ENCODE measurements at regions not wholly inside any gene's neighbourhood (a gene's known extent, or its start where the extent isn't known, plus 50 kb on each side); places are given as distances from the start of the nearest gene placed in this dataset.

- DNase-seq = no peak
These were observed 179.0 kb downstream of the ADGRA3 start for GRCh38 chr4:22336822-22337221.

- no peak for DNase-seq
These were observed 181.7 kb downstream of the ADGRA3 start for GRCh38 chr4:22334155-22334554.

DNA sequence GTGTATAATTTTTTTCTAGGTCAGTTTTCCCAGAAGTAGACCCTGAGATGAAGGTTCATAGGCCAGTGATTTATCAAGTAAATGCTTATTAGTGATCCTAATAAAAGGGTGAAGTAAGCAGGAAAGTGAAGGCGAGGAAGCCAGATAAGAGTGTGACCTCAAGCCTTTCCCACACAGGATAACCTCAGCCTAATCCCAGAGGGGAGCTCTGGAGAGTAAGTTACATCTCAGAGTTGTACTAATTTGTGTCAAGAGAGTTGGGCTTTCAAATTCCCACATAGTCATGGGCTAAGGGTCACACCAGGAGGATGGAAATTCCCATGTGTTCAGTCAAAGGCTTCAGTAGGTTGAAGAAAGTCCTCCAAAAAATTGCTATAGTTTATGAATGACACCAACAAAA, 191.4 kb downstream of the ADGRA3 start:
- DNase-seq = no peak

DNA sequence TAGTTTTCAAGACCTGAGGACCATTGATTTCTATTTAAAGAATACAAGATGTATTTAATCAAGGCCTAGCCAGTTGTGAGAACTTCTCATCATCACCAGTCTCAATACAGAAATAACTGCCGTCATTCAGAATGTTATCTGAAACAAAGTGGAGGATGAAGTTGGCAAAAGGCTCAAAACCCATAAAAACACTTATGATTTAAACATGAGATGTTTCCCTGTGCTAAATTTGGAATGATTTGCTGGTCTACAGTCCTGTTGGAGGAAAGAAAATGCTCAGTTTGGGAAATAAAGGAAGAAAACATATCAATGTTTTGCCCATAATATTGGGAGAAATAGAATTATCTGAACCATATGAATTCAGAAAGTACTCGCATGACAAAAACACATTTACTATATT, 192.2 kb downstream of the ADGRA3 start:
- DNase-seq = no peak

- DNase-seq = no peak
These were observed 192.9 kb downstream of the ADGRA3 start for GRCh38 chr4:22322996-22323395.

- no peak for DNase-seq
These were observed 200.2 kb downstream of the ADGRA3 start for GRCh38 chr4:22315628-22316027.

- no peak for DNase-seq
These were observed 201.9 kb downstream of the ADGRA3 start for GRCh38 chr4:22313976-22314375.

DNA sequence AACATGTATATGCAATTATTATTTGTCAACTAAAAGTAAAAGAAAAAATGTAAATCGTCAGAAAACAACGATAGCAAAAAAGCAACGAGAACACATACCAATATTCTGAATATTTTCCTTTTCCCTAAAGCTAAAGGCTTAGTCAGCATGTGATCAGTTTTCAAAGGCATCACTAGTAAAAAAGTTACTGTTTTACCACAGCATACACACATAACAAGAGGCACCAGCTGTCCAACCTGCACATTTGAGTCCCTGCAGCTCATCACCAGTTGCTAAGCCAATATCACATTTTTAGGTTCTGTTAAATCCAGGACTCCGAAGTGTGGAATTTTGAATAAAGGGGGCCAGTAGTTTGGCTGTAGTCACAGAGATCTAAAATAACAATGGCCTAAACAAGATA, 203.8 kb downstream of the ADGRA3 start:
- no peak for DNase-seq

- DNase-seq = no peak
These were observed 214.6 kb downstream of the ADGRA3 start for GRCh38 chr4:22301253-22301652.

DNA sequence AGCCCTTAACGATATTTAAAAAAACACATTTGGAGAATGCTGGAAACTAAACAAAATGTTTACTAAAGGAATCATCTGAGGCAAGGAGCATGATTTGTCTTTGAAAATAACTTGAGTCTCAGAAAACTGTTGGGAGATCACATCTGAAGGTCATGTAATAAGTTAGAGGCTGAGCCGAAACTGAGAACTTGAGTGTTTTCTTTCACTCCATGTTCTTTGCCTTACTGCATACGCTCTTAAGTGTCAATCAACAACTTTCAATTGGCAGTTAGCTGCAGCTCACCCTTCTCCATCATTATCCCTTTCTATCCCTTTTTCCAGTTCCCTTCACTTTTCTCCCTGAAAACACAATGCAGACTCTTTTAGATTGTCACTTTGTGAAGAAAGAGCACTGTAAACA, 216.2 kb downstream of the ADGRA3 start:
- DNase-seq = peak; percentile 79

- no peak for DNase-seq
These were observed 228.2 kb downstream of the ADGRA3 start for GRCh38 chr4:22287631-22288030.

GRCh38 chr4:22268350-22269025, 247.4 kb downstream of the ADGRA3 start:
- no peak for DNase-seq

GRCh38 chr4:22264261-22264660, 251.6 kb downstream of the ADGRA3 start:
- no peak for DNase-seq

GRCh38 chr4:22253431-22253830, 262.4 kb downstream of the ADGRA3 start:
- DNase-seq = no peak

- DNase-seq = no peak
These were observed 269.0 kb downstream of the ADGRA3 start for GRCh38 chr4:22246847-22247246.

DNA sequence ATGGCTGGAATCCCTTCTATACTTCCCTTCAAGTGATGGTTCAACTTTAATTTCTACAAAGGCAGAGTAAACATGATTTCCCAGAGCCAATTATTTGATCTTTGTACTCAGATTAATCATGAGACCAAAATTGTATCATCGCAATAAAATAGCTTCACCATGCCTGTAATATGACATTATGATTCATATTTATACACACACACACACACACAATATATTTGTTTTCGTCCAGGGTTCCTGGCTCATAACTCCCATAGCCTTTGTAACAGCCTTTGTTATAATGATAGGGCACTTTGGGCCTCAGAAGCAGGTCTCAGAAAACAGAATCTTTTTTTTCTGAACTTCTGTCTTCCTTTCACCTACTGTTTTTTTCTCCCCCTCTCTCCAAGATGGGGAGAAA, 270.6 kb downstream of the ADGRA3 start:
- no peak for DNase-seq

- DNase-seq = no peak
These were observed 274.5 kb downstream of the ADGRA3 start for GRCh38 chr4:22241415-22241814.

DNA sequence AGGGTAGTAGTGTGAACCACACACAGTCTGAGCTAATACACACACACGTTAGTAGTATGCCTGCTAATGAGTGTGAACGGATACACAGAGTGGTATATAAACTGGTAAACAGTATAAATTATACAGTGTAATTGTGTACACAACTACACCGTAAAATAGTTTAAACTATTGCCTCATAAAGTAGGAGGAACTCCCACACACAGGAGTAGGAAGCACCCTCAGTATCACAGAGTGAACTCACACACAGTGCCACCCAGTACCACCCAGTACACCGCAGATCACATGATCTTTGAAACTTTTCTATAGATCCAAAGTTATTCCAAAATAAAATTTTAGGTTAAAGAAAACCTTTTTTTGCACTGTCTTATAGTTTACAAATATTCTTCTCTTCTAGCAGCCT, 275.1 kb downstream of the ADGRA3 start:
- no peak for DNase-seq

- peak; percentile 11 for DNase-seq
These were observed 277.1 kb downstream of the ADGRA3 start for GRCh38 chr4:22238742-22239141.

DNA sequence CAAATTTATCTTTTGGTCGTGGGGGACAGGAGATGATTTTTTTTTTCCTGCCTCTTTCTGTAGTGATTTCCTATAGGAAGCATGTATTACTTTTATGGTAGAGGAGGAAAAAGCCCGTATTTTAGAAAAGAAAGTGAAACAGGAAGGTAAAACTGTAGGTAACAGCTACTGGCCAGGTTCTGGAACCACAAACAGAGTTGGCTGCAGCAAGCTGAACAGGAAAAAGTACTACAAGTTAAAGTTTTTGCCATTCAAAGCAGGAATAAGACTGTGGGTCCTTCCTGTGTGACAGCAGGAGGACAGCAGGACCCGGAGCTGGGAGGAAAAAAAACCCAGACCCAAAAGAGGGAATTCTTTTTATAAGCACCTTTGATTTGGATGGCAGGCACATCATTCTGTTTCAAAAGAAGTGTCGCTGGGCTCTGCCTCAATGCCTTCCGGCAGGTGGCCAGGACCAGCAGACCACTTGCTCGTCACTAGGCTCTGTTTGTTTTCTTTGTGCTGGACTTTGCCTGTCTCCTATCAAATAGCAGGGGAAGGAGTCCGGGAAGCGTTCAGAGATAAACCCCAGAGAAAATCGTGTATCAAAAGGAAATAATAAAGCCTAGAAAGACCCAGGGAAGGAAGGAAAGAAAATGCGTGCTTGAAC, 277.9 kb downstream of the ADGRA3 start:
- DNase-seq = peak; percentile 35

GRCh38 chr4:22237155-22237751, 278.6 kb downstream of the ADGRA3 start:
- DNase-seq = peak; percentile 83

GRCh38 chr4:22235698-22236097, 280.2 kb downstream of the ADGRA3 start:
- DNase-seq = no peak

DNA sequence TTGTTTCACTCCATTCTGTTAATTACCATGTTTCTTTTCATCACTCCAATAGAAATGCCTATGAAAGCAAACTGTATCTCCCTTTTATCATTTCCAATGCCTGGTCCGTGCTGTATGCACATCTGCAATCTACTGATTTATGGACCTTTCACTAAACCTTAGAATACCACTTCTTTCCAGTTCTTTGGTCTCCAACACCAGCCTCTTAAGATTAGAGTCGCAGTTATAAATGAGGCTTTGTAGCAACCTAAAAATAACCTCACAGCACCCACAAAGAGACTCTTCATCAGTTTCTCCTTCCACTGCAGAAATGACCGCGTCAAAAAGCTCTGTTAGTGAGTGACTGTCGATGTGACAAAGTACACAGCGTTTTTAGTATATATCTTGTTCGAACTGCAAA, 282.6 kb downstream of the ADGRA3 start:
- DNase-seq = no peak

- DNase-seq = no peak
These were observed 272.4 kb upstream of the KCNIP4 start for GRCh38 chr4:22220965-22221364.

DNA sequence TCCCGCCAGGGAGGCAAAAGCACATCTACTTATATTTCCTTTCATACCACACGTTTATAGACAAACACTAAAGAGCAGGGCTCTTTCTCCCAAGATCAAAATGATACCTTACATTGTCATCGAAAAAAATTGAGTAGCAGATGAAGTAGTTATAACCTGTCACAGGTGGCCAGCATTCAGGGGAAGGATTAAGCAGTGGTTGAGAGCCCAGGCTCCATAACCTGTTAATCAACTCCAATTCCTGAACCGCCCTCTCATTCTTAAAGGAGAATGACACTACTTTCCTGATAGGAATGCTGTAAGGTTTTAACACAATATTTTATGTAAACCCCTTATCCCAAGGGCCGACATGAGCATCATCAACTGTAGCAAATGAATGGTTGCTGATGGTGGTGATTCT, 268.9 kb upstream of the KCNIP4 start:
- no peak for DNase-seq

Data from NCI-H774 (cell line).